K562 (cell line): ENCODE measurements at regions not wholly inside any gene's neighbourhood (a gene's known extent, or its start where the extent isn't known, plus 50 kb on each side); places are given as distances from the start of the nearest gene placed in this dataset.

Experiments used
- ATAC-seq: fragments of 200-7000 bp; cut with Tn5 transposase; 3 replicates; pipeline ENCODE4 v1.9.1; 2020; ENCODE audit warnings: moderate library complexity
- BruUV-seq: library from RNA; stranded (reverse); fragments of 400-500 nt; replicated peaks from 2 replicates; lab custom pipeline; 2021; lab: Mats Ljungman, UMichigan
- CTCF ChIA-PET: fragments of 300-600 bp; formaldehyde crosslinking; extraction: SDS; loops from one replicate; lab custom pipeline; 2021; ENCODE audit warnings: low intra/inter-chr PET ratio; lab: Yijun Ruan, JAX
- POLR2A ChIA-PET: fragments of 300-600, 350-650 bp; sonication (Branson Sonifier 250); formaldehyde crosslinking; extraction: SDS; loops from one replicate; lab custom pipeline; 2021; ENCODE audit warnings: antibody characterized with exemption, inconsistent platforms; lab: Yijun Ruan, JAX
- DNase-seq, 4 experiments: peaks; one replicate each; pipeline versions ENCODE4 v3.0.0 to v3.0.0-alpha.2; 2011 to 2018; ENCODE audit warnings: low spot score in 3 of 4, mixed read lengths in 3 of 4; ENCODE audit errors: extremely low read depth in 1 of 4
- FAIRE-seq: peaks from 2 replicates; lab custom pipeline; 2011; peaks lifted over from hg19 to GRCh38; lab: Jason Lieb, UNC
- H2AFZ ChIP-seq: 2 replicates; pipeline ENCODE4 v1.6.0; 2011; ENCODE audit warnings: low read depth, low read length, control low read depth, inconsistent platforms
- H3K27ac ChIP-seq: fragments of 200-600 bp; 3 replicates; pipeline ENCODE4 v1.8.0; 2011; ENCODE audit warnings: low read depth, mild to moderate bottlenecking, control low read depth, inconsistent platforms, low read length, moderate library complexity, mixed read lengths; ENCODE audit errors: extremely low read depth
- H3K27me3 ChIP-seq, 2 experiments: fragments of 300-600 bp in 1 of 2; 2 replicates in 1 of 2; 3 replicates in 1 of 2; pipeline versions ENCODE4 v1.6.0 to v1.8.0; 2011; ENCODE audit warnings: inconsistent platforms in 2 of 2, low read length in 2 of 2, mild to moderate bottlenecking in 1 of 2, mixed read lengths in 1 of 2, moderate library complexity in 1 of 2; ENCODE audit not compliant: control insufficient read depth in 2 of 2, insufficient read depth in 2 of 2
- H3K36me3 ChIP-seq: fragments of 300-600 bp; 3 replicates; pipeline ENCODE4 v1.8.0; 2011; ENCODE audit warnings: mild to moderate bottlenecking, low read length, inconsistent platforms; ENCODE audit not compliant: control insufficient read depth, insufficient read depth
- H3K4me1 ChIP-seq, 2 experiments: fragments of 200-600 bp in 1 of 2; replicated peaks in 1 of 2; 2 replicates in 1 of 2; 3 replicates in 1 of 2; pipeline versions ENCODE4 v1.5.1 to v1.8.0; 2011; ENCODE audit warnings: inconsistent platforms in 2 of 2, low read length in 2 of 2, mild to moderate bottlenecking in 1 of 2, mixed read lengths in 1 of 2, moderate library complexity in 1 of 2; ENCODE audit not compliant: control insufficient read depth in 2 of 2, insufficient read depth in 2 of 2
- H3K4me2 ChIP-seq: 2 replicates; pipeline ENCODE4 v1.6.1; 2011; ENCODE audit warnings: low read length, control low read depth, inconsistent platforms, mixed read lengths; ENCODE audit not compliant: insufficient read depth
- H3K4me3 ChIP-seq: fragments of 200-600 bp; sonication (generic), shearing (Covaris generic); 2 replicates; pipeline ENCODE4 v1.5.1; 2016; ENCODE audit warnings: control low read depth, inconsistent platforms
- H3K79me2 ChIP-seq: fragments of 200-600 bp; 3 replicates; pipeline ENCODE4 v1.8.0; 2011; ENCODE audit warnings: low read length, inconsistent platforms; ENCODE audit not compliant: control insufficient read depth, insufficient read depth
- H3K9ac ChIP-seq, 2 experiments: 2 replicates each; pipeline versions ENCODE4 v1.6.0 to v1.6.1; 2011; ENCODE audit warnings: low read depth in 2 of 2, low read length in 2 of 2, control low read depth in 1 of 2, inconsistent platforms in 1 of 2, mild to moderate bottlenecking in 1 of 2, mixed read lengths in 1 of 2; ENCODE audit not compliant: insufficient read depth in 1 of 2
- H3K9me1 ChIP-seq: one replicate; pipeline ENCODE4 v1.6.0; 2011; ENCODE audit warnings: inconsistent platforms, mild to moderate bottlenecking, low read length, moderate library complexity; ENCODE audit not compliant: control insufficient read depth, insufficient read depth
- H3K9me3 ChIP-seq: replicated peaks from 2 replicates; pipeline ENCODE4 v1.5.1; 2011; ENCODE audit warnings: low read depth, low read length, inconsistent platforms; ENCODE audit not compliant: control insufficient read depth, insufficient read depth
- H4K20me1 ChIP-seq: replicated peaks from 2 replicates; pipeline ENCODE4 v1.6.1; 2011; ENCODE audit warnings: low read length, inconsistent platforms, mixed read lengths; ENCODE audit not compliant: control insufficient read depth, insufficient read depth
- NFIC ChIP-seq: fragments of 450-650 bp; IDR thresholded peaks from 2 replicates; pipeline ENCODE4 v1.6.1; 2017; ENCODE audit warnings: mild to moderate bottlenecking, inconsistent platforms
- ZNF407 ChIP-seq: fragments of 450-650 bp; IDR thresholded peaks from 2 replicates; pipeline ENCODE4 v1.6.1; 2016; ENCODE audit warnings: low read depth
- WGBS: fragments of 100-300 bp; shearing (Covaris generic); methylation state at CpG from one replicate; pipeline ENCODE4 v1.1.6; 2016; ENCODE audit warnings: low coverage, mixed read lengths; ENCODE audit not compliant: insufficient coverage; ENCODE audit errors: missing lambda C conversion rate; 5-methylcytosine and 5-hydroxymethylcytosine counted together
- in situ Hi-C: fragments of 300-500 bp; cut with MboI; formaldehyde crosslinking; loops from 4 replicates; pipeline ENCODE4 v1.15.0; 2018; ENCODE audit warnings: inconsistent platforms, mixed read lengths
- intact Hi-C: fragments of 100-400 bp; cut with micrococcal nuclease; formaldehyde crosslinking; loops from 2 replicates; pipeline ENCODE4 v1.14.2; 2022

GRCh38 chr13:59247171-59247570, 916.6 kb downstream of the DIAPH3 start:
- TF ChIP-seq ZNF407 (no peak), NFIC (peak; percentile 22)
- TF ChIP-seq, all 486 proteins: peak for 1
- DNase-seq (peak in 1 of 4 experiments; percentile 1), ATAC-seq (no peak), FAIRE-seq (no peak)
- POLR2A ChIA-PET: no interaction called here
- intact Hi-C loops: no loop called here
- Histone ChIP-seq H3K27ac (no peak overlapping the region), H2AFZ (no peak overlapping the region), H3K4me1 (no peaks in the 10 kb centered on the region), H3K9me3 (no peaks in the 10 kb centered on the region), H3K79me2 (no peaks in the 10 kb centered on the region), H3K27me3 (no peaks in the 10 kb centered on the region), H3K4me3 (no peak overlapping the region), H3K36me3 (no peaks in the 10 kb centered on the region), H3K9me1 (no peaks in the 10 kb centered on the region), H3K4me2 (no peak overlapping the region), H4K20me1 (no peaks in the 10 kb centered on the region), H3K9ac (no peak overlapping the region)
- BruUV-seq: no TSS peak
- 3% methylated on average over 5 of the region's 5 CpGs for WGBS
- CTCF ChIA-PET: no interaction called here
- in situ Hi-C loops: no loop called here
